ENCODE measurements at regions not wholly inside any gene's neighbourhood (a gene's known extent, or its start where the extent isn't known, plus 50 kb on each side); places are given as distances from the start of the nearest gene placed in this dataset.

GRCh38 chr19:29263305-29264135 lies 50.6 kb upstream of the UQCRFS1 start:
- no peak for DNase-seq

DNA sequence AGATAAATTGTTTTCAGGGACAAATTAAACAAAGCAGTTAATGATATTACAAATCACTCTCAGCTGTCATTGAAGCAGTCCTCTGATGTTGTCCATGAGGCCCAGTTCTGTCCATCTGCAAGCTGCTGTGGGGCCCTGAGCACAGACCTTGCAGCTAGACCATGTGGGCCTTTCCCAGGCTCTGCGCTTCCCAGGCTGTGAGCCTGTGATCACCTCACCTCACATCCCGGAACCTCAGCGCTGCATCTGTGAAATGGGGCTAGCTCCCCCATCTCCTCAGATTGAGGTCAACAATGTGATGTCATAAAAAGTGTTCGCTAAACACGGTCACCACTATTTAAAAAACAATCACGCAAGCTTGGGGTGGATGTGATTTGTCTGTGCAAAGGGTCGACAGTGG lies 51.9 kb upstream of the UQCRFS1 start:
- DNase-seq: no peak

DNA sequence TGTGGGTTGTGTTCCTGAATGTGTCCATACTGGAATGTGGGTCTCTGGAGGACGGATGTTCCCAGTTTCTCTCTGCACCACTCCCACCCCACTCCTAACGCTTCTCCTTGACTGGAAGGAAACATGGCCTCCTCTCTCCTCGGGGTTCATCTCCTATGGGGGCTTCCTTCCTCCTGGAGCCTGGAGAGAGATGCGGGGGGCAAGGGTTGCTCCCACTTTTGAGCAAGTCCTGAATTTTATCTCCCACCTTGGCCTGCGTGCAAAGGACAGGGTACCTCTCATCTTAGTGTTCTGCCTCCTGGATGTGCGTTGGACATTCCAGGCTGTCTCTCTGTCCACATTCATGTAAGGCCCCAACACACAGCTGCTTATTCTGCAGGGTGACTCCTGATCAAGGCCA lies 52.5 kb upstream of the UQCRFS1 start:
- no peak for DNase-seq

DNA sequence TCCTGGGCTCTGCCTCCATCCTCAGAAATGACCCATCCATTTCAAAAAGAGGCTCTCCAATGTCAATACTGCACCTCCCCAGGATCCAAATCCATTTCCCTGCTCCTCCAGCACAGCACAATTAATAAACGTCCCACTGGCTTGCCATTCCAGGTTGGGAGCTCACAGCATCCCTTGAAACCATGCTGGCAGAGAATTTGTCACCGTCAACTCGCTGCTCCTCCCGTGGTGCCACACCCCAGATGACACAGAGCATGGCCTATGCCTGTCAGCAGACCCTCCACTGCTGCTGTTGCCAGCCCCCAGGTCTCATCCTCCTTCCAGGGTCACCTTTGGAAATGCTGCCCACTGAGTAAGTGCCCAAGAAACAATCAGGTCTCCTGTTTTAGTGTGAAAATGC lies 53.0 kb upstream of the UQCRFS1 start:
- DNase-seq: no peak

DNA sequence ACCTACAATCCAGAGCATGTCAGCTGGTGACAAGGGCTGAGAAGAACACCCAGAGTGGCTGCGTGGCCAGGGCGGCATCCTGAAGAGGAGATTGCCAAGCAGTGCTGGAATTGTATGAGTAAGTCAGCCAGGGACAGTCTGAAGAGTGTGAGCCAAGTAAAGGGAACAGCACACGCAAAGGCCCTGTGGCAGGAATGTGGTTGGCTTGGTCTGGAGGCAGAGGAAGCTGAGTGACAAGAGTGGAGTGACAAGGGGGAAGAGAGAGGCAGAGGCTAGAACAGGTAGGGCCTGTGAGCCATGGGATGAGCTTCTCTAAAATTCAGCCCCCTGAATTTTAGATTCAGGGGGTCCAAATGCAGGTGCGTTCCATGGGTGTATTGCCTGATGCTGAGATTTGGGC lies 53.7 kb upstream of the UQCRFS1 start:
- no peak for DNase-seq

- no peak for DNase-seq
Observed at GRCh38 chr19:29267701-29268100, 54.8 kb upstream of the UQCRFS1 start.

DNA sequence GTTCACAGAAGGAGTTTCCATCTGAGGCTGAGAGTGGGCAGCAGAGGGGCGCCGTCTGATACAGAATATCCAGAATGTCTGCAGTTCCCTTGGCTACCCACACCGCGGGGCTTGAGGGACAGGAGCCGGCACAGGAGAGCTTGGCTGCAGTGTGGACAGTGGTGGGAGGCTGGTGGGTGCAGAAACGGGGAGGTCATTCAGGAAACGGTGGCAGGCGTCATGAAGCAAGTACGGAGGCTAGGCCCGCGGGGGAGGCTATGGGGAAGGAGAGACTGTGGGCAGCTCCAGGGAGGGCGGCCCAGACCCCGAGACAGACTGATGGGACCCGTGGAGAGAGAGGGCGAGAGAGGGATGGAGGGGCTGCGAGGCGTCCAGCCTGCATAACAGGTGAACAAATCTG lies 55.2 kb upstream of the UQCRFS1 start:
- DNase-seq: no peak

- no peak for DNase-seq
Observed at GRCh38 chr19:29268721-29269393, 55.9 kb upstream of the UQCRFS1 start.

DNA sequence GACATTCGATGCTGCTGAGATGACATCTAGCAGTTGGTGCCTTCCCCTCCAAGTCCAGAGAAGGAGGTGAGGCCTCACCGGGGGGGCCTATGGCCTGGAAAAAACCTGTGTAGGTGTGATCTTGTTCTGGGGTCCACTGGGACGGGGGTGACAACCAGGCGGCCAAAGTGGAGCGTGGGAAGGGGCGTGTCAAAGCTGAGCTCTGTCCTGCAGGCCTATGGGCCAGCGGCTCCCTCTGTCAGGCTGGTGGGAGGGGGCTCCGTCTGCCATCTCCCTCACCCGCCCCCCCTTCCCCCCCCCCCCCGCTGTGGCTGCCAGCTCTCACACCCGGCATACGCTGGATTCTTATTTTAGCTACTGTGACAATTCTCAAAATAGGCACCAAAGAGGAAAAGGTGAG lies 56.7 kb upstream of the UQCRFS1 start:
- no peak for DNase-seq

DNA sequence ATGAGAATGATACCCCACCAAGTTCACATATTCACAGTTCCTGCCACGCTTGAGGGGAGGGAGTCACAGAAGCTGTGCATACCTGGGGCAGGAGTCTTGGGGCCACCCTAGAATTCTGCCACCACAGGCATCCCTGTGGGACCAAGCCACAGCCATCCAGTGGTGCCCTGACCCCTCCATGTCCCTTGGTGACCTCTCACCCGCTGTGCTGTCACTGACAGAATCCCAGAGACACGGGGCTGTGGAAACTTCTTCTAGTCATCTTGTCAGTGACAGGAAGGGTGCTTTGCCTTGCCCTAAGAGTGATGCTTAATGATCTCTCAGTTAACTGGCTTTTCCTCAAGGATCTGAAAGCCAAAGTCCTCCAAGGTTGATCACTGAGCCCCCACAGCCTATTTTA lies 58.4 kb upstream of the UQCRFS1 start:
- no peak for DNase-seq

GRCh38 chr19:29271911-29272310 lies 59.0 kb upstream of the UQCRFS1 start:
- DNase-seq: no peak

GRCh38 chr19:29273000-29273640 lies 60.2 kb upstream of the UQCRFS1 start:
- DNase-seq: no peak

DNA sequence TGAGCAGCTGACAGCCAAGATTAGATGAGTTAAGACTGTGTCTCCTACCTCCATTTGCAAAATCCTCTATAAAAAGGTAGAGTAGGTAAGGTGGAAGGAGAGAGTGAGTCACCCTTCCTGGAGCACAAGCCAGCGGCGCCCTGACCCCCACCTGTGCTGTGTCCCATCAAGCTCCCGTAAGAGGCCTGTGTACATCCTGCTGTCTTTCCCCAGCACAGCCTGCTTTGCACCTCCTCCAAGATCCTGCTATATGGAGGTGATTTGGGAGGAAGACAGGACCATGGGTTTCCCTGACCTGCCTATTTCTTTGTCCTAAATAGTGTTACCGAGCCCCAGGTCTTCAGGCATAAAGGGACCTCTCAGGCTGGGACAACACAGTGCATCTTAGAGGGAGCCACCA lies 62.3 kb upstream of the UQCRFS1 start:
- no peak for DNase-seq

- no peak for DNase-seq
Observed at GRCh38 chr19:29277102-29277501, 64.2 kb upstream of the UQCRFS1 start.

- DNase-seq: no peak
Observed at GRCh38 chr19:29278716-29279115, 65.8 kb upstream of the UQCRFS1 start.

DNA sequence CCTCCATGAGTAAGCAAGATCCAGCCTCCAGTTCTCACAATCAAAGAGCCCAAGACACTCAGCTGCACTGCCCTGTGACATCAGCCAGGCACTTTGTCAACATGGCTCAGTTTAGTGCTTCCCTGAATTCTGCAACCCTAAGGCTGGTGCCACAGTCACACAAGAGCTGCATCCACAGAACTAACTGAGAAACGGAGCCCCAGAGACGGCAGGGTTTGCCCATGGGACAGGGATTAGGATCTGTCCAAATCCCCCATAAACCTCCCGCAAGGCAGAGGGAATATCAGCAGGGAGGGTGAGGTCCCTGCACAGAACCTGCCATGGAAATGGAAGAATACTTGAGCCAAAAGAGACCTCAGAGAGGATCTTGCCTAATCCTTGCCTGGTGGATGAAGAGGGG lies 70.4 kb upstream of the UQCRFS1 start:
- DNase-seq: no peak

DNA sequence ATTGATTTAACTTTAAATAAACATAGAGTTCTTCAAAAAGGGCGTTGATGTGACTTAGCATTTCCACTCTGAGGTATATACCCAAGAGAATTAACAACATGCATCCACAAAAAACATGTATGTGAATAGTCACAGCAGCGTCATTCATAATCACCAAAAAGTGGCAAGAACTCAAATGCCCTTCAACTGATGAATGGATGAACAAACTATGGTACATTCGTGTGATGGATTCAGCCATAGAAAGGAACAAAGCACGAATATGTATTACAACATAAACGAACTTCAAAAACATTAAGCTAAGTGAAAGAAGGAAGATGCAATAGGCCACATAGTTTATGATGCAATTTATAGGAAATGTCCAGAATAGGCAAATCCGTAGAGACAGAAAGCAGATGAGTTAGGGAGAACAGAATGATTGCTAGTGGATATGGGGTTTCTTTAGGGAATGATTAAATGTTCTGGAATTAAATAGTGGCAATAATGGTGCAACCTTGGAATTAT lies 72.3 kb upstream of the UQCRFS1 start:
- no peak for DNase-seq

GRCh38 chr19:29285878-29286277 lies 72.9 kb upstream of the UQCRFS1 start:
- DNase-seq: no peak

DNA sequence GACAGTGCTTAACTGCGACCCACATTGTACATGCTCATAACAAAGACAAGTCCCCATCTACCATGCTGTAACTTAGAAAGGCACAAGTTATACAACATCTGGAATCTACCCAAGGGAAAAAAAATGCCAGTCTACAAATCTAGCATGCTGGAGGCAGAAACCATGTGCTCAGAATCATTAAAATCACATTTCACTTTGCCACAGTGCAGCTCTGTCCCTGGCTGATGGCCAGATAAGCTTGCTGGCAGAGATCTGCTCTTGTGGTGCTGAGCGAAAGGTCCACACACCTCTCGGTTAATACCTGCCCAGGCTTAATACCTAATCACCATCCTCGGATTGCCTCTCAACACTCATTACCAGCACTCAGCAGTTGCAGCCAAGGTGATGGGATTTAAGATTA lies 74.1 kb upstream of the UQCRFS1 start:
- peak; percentile 15 for DNase-seq

DNA sequence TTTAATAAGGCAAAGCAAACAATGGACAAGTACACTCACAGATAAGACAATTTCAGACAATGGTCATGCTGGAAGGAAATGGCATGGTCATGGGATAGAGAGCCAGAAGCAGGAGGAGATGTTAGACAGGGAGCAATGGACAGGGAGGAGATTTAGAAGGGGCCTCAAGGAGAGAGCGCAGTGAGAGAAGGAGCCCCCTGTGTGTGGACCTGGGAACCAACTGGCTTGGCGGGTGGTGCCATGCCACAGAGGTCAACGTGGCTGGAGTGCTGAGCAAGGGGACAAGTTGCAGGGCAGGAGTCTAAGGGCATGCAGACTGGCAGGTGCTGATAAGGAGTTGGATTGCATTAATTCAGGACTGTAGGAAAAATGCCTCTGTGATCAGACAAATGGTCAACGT lies 75.3 kb upstream of the UQCRFS1 start:
- DNase-seq: no peak

- DNase-seq: no peak
Observed at GRCh38 chr19:29289020-29289419, 76.1 kb upstream of the UQCRFS1 start.

GRCh38 chr19:29290853-29291252 lies 77.9 kb upstream of the UQCRFS1 start:
- DNase-seq: no peak

- DNase-seq: no peak
Observed at GRCh38 chr19:29292153-29292552, 79.2 kb upstream of the UQCRFS1 start.

All from skin of body (tissue), 1 donor.